ENCODE measurements at regions not wholly inside any gene's neighbourhood (a gene's known extent, or its start where the extent isn't known, plus 50 kb on each side); places are given as distances from the start of the nearest gene placed in this dataset.

GRCh38 chr3:95254758-95255157 is 1191.9 kb downstream of the NSUN3 start:
- TF ChIP-seq EZH2 (IDR thresholded peaks at IDR 0.05) (no peak), POLR2AphosphoS5 (IDR thresholded peaks at IDR 0.05; ENCODE audit: borderline replicate concordance, low read depth, low read length) (no peak)

Data from SK-N-MC (cell line).